ENCODE measurements at regions not wholly inside any gene's neighbourhood (a gene's known extent, or its start where the extent isn't known, plus 50 kb on each side); places are given as distances from the start of the nearest gene placed in this dataset.
A peak's percentile ranks its signal among the peaks of the same experiment; 100 is the strongest.

- Mint-ChIP-seq H3K9me3 (ENCODE audit: unreplicated experiment) (no peaks in the 10 kb centered on the region), H3K4me3 (ENCODE audit: unreplicated experiment) (no peak overlapping the region), H3K4me1 (ENCODE audit: low read depth, unreplicated experiment) (peaks cover 5% of the 10 kb centered on the region), H3K27me3 (ENCODE audit: low read depth, unreplicated experiment) (peaks cover 35% of the 10 kb centered on the region), H3K36me3 (ENCODE audit: low read depth, unreplicated experiment) (no peaks in the 10 kb centered on the region), H3K27ac (ENCODE audit: unreplicated experiment) (no peak overlapping the region)
- Histone ChIP-seq H3K4me3 (ENCODE audit: insufficient read depth, low read depth, low read length) (no peak overlapping the region), H3K79me2 (ENCODE audit: insufficient read depth, low read length) (no peaks in the 10 kb centered on the region), H3K27me3 (ENCODE audit: insufficient read depth, low read length) (peaks cover 29% of the 10 kb centered on the region), H3K36me3 (ENCODE audit: insufficient read depth, low read length) (no peaks in the 10 kb centered on the region), H3K9ac (ENCODE audit: low read length) (no peak overlapping the region), H2AFZ (ENCODE audit: low read depth, low read length) (no peak overlapping the region), H3K4me1 (ENCODE audit: insufficient read depth, low read length) (peaks cover 8% of the 10 kb centered on the region), H3K27ac (ENCODE audit: low read depth, low read length) (no peak overlapping the region), H3K4me2 (ENCODE audit: low read length) (no peak overlapping the region), H4K20me1 (ENCODE audit: insufficient read depth, low read length) (no peaks in the 10 kb centered on the region), H3K9me3 (ENCODE audit: insufficient read depth, low read depth, low read length) (no peaks in the 10 kb centered on the region)
- FAIRE-seq, result no peak
- DNase-seq (ENCODE audit: low read depth), result peak; percentile 64
- TF ChIP-seq CTCF (IDR thresholded peaks at IDR 0.05; ENCODE audit: insufficient read depth, low read depth, low read length) (no peak), EZH2 (IDR thresholded peaks at IDR 0.05; ENCODE audit: insufficient read depth, low read length) (no peak)
Measured at GRCh38 chr6:41443616-41444525, 102.3 kb upstream of the FOXP4 start.

DNA sequence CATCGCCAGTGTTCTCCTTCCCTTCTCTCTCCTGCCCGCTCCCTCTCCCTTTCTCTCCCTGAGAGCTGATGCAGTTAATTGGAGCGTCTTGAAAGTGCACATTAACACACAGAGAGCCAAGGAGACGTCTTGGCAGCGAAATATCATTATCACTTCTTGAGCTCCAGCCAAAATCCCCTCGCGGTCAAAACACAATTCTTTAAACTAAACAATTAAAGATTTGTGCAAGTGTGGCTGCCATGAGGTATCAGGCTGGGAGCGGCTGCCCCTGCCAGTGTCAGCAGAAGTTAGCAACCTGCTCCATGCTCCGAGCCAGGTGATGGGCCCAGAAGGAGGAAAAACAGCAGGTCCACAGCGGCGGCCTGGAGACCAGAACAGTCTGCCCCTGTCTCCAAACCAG, 100.9 kb upstream of the FOXP4 start:
- Mint-ChIP-seq H3K9me3 (ENCODE audit: unreplicated experiment) (no peaks in the 10 kb centered on the region), H3K4me1 (ENCODE audit: low read depth, unreplicated experiment) (peaks cover 5% of the 10 kb centered on the region), H3K27me3 (ENCODE audit: low read depth, unreplicated experiment) (peaks cover 33% of the 10 kb centered on the region), H3K27ac (ENCODE audit: unreplicated experiment) (no peak overlapping the region), H3K36me3 (ENCODE audit: low read depth, unreplicated experiment) (no peaks in the 10 kb centered on the region), H3K4me3 (ENCODE audit: unreplicated experiment) (no peak overlapping the region)
- no peak overlapping the region for H2AFZ ChIP-seq (ENCODE audit: low read depth, low read length)
- H3K27ac ChIP-seq (ENCODE audit: low read depth, low read length), result no peak overlapping the region
- H3K9ac ChIP-seq (ENCODE audit: low read length), result no peak overlapping the region
- H3K9me3 ChIP-seq (ENCODE audit: insufficient read depth, low read depth, low read length), result peaks cover 3% of the 10 kb centered on the region
- DNase-seq (ENCODE audit: low read depth) (peak; percentile 44), FAIRE-seq (no peak)
- no peaks in the 10 kb centered on the region for H3K79me2 ChIP-seq (ENCODE audit: insufficient read depth, low read length)
- H3K36me3 ChIP-seq (ENCODE audit: insufficient read depth, low read length), result no peaks in the 10 kb centered on the region
- no peaks in the 10 kb centered on the region for H4K20me1 ChIP-seq (ENCODE audit: insufficient read depth, low read length)
- H3K27me3 ChIP-seq (ENCODE audit: insufficient read depth, low read length), result peaks cover 17% of the 10 kb centered on the region
- no peak overlapping the region for H3K4me2 ChIP-seq (ENCODE audit: low read length)
- TF ChIP-seq CTCF (IDR thresholded peaks at IDR 0.05; ENCODE audit: insufficient read depth, low read depth, low read length), result no peak
- no peak for TF ChIP-seq EZH2 (IDR thresholded peaks at IDR 0.05; ENCODE audit: insufficient read depth, low read length)
- peaks cover 8% of the 10 kb centered on the region for H3K4me1 ChIP-seq (ENCODE audit: insufficient read depth, low read length)
- no peak overlapping the region for H3K4me3 ChIP-seq (ENCODE audit: insufficient read depth, low read depth, low read length)

GRCh38 chr6:41446132-41446531, 100.0 kb upstream of the FOXP4 start:
- no peak for TF ChIP-seq CTCF (IDR thresholded peaks at IDR 0.05; ENCODE audit: insufficient read depth, low read depth, low read length)
- no peak for TF ChIP-seq EZH2 (IDR thresholded peaks at IDR 0.05; ENCODE audit: insufficient read depth, low read length)
- Histone ChIP-seq H3K27ac (ENCODE audit: low read depth, low read length) (no peak overlapping the region), H3K4me1 (ENCODE audit: insufficient read depth, low read length) (peaks cover 8% of the 10 kb centered on the region), H3K4me3 (ENCODE audit: insufficient read depth, low read depth, low read length) (no peak overlapping the region), H3K9me3 (ENCODE audit: insufficient read depth, low read depth, low read length) (peaks cover 3% of the 10 kb centered on the region), H3K36me3 (ENCODE audit: insufficient read depth, low read length) (no peaks in the 10 kb centered on the region), H3K4me2 (ENCODE audit: low read length) (no peak overlapping the region), H3K79me2 (ENCODE audit: insufficient read depth, low read length) (no peaks in the 10 kb centered on the region), H4K20me1 (ENCODE audit: insufficient read depth, low read length) (no peaks in the 10 kb centered on the region), H3K27me3 (ENCODE audit: insufficient read depth, low read length) (peaks cover 12% of the 10 kb centered on the region), H2AFZ (ENCODE audit: low read depth, low read length) (no peak overlapping the region), H3K9ac (ENCODE audit: low read length) (no peak overlapping the region)
- Mint-ChIP-seq H3K36me3 (ENCODE audit: low read depth, unreplicated experiment) (no peaks in the 10 kb centered on the region), H3K4me3 (ENCODE audit: unreplicated experiment) (no peak overlapping the region), H3K27me3 (ENCODE audit: low read depth, unreplicated experiment) (peaks cover 31% of the 10 kb centered on the region), H3K27ac (ENCODE audit: unreplicated experiment) (no peak overlapping the region), H3K9me3 (ENCODE audit: unreplicated experiment) (no peaks in the 10 kb centered on the region), H3K4me1 (ENCODE audit: low read depth, unreplicated experiment) (peaks cover 5% of the 10 kb centered on the region)
- DNase-seq (ENCODE audit: low read depth) (no peak), FAIRE-seq (no peak)

Data from astrocyte (in vitro differentiated cells and primary cell).